IPS DF 19.7 (cell line): ENCODE measurements at regions not wholly inside any gene's neighbourhood (a gene's known extent, or its start where the extent isn't known, plus 50 kb on each side); places are given as distances from the start of the nearest gene placed in this dataset.

Experiments
- DNase-seq: peaks from one replicate; pipeline ENCODE4 v3.0.0-alpha.2; 2013; ENCODE audit warnings: low read depth, low spot score

DNA sequence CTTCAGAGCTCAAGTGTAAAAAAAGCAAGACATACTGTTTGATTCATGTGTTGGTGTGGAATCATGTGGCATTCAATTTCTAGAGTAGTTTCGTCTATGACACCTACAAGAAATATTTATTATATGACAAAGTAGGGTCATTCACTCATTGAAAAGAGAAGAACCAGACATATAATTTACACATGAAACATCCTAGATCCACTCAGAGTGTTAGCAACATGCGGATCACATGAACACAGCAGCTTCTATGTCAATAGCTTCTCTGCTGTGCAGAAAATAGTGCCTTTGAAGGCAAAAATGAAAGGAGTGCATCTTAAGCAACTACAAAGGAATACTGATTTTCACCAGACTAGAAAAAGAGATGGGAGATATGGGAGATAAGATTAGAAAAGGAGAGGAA lies 569.8 kb downstream of the RPS29 start:
- no peak for DNase-seq

DNA sequence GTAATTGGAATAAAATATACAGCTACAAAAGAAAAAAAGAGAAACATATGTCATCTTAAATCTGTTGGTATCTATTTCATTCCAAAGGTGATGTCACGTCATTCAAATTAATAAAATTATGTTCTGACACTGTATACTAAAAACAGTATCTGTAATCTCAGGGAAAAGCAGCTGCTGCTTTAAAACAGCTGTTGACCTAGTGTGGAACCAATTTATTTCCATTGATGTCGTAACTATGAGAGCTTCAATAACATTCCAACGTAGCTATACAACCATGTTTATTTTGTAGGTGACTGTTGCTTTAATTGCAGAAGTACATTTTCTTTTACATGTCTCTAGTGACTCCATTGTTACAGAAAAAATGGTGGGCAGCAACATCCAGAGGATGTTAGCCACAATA lies 571.7 kb downstream of the RPS29 start:
- no peak for DNase-seq

DNA sequence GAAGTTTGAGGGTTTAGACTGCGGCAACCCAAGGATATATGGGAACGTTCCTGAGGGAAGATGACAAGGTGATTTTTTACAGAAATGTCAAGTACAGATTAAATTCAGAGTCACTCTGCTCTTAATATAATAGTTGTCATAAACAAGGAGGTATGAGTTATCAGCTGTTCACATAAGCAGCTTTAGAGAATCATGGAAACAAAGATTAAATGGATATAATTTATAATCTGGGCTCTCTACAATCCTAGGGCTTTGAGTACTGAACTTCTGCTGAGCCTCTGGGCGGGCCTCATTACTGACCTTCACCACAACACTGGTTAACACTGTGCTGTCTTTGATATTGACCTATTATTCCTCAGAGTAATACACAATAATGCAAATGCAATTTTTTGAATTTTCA lies 577.8 kb downstream of the RPS29 start:
- no peak for DNase-seq

DNA sequence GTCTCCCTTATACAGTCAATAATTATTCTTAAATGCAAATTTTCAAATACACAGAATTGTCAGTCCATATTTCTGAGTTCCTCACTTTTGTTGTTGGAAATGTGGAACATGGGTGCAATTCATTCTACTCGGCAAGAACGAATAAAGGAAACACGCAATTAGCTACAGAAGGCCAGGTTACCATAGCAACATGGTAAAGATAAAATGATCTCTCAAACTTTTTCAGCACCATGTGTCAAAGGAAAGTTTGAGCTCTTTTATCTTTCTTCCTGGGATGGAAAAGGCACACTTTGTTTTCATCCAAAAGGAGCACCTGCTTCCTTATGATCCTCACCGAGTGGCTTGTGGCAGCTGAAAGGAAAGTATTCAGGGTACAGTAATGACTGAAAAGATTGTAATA lies 595.0 kb downstream of the RPS29 start:
- no peak for DNase-seq

DNA sequence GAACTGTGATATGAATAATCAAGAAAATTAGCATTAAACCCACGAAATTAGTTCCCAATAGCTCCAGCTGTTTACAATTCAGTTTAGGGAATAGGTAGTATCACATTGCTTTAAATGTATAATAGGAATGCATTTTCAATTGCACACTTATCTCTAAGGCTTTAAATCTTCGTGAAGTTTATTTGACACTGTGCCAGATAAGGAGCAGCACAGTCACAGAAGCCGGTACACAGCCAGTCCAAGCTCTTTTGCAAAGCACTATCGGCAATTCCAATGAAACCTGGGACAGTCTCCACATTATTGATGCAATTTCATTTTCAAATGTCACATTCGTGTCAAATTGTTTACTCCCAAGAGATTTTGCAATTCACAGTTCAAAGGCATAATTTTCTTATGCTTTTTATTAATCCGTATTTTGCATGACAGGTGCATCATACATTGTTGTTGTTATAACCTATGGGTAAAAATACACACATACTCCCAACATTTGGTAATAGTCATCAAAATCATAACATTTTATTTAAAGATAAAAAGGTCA lies 602.8 kb downstream of the RPS29 start:
- DNase-seq, result no peak

DNA sequence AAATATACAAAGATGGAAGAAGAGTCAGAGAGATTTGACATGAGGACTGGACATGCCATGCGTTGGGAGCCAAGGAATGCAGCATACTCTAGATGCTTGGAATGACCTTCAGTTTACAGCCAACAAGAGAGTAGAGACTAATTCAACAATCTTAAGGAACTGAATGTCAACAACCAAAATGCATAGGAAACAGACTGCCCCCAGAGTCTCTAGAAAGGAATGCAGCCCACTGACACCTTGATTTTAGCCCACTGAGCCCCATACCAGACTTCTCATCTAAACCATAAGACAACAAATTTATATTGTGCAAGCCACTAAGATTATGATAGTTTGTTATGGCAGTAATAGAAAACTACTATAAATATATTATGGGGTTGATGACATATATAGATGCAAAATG lies 611.2 kb downstream of the RPS29 start:
- DNase-seq, result no peak

DNA sequence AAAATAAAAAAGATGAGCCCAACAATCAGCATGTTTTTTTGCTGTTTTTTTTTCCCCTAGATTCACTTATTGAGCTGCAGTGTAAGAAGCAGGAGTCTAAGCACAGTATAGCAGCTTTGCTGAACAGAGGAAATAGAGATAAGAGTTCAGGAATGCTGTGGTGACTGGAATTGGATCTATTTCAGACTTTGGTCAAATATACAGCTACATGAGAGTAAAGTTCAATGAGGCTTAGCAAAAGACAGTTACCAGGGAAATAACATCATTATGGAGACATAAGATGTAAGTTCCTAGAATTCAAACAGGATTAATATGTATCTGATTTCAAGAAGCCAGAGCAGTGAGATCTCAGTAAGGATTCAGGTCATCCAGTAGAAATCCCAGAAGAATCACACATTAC lies 613.0 kb downstream of the RPS29 start:
- DNase-seq, result no peak

DNA sequence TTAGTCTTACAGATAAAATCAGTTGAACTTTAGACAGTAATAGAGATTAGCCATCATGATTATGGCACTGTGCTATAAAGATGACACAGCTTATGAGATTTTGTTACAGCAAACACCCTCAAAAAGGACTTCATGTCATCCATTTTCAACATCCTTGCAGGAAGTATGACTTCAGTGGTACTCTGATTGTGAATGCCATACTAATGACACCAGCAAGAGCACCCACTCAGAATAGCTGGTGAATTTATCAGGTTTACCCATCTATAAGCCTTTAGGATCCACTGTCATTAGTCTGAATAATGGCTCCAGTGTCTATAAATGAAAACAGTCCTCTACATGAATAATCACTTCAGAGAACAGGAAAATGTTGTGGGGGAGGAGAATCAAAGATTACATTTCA lies 615.2 kb downstream of the RPS29 start:
- DNase-seq, result no peak

DNA sequence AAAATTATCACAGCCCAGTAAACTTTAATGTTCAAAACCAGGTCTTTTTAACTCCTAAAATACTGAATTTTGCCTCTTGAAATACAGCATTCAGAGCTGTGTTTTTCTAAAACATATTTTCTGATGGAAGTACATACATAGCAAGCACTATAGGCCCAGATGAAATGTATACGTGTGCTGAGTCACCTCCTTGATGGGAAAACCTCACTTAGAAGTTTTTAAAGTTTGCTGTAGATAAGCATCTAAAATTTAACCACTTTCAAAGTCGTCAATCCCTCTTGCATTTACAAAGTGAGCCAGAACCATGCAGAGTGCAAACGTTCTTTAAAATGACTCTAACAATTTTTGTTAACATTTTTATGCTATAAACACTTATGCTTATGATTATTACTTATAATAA lies 618.8 kb downstream of the RPS29 start:
- no peak for DNase-seq

DNA sequence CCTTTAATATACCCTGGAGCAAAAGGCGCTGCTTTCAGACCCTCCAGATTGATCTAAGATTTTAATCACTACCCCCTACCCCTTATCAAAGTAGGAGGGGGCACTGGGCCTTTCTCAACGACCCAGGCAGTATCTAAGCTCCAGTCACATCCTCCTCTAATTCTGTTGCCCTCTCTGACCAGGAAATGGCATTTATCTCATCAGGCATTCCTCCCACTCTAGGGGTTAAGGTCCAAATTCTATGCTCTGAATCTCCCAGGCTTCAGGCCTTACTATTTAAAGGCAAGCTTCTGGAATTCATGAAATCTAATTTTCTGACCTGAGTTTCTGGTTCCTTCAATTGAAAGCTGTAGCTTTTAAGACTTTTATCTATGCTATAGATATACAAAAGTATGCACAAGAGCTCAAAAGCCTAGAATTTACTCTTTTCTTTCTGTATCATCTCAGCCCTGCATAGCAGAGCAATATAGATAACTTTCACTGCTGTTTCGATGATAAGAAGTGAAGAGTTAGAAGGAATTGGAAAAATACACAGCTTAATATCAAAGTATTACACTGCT lies 622.9 kb downstream of the RPS29 start:
- DNase-seq, result no peak

DNA sequence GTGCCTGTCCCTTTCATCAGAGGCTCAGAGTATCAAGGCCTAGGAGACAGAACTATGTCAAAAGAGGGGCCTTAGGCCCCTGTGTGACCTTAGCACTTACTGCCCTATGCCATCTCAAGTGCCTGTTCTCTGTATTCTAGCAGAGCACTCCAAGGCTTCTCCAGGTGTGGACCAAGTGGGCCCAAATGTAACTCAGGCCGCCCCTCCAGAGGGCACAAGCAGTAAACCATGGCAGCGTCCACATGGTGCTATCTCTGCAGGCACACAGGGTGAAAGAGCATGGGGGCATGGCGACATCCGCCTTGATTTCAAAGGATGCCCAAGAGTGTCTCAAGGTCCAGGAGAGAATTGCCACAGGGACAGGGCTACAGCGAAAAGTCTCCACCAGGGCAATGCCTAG lies 628.7 kb downstream of the RPS29 start:
- no peak for DNase-seq

DNA sequence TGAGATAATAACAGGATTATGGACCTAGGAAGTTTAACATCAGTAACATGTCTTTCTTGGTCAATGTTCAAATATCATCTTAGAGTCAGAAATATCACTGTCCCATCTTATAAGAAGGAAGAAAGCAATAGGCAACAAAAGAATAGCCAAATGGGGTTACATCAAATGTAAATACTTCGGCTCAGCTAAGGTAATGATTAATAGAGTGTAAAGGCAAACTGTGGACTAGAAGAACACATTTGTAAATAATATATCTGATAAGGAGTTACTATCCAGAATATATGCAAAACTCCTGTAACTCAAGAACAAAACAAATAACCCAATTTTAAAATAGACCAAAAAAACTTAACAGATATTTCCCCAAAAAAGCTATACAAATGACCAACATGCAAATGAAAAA lies 630.3 kb downstream of the RPS29 start:
- DNase-seq, result no peak

DNA sequence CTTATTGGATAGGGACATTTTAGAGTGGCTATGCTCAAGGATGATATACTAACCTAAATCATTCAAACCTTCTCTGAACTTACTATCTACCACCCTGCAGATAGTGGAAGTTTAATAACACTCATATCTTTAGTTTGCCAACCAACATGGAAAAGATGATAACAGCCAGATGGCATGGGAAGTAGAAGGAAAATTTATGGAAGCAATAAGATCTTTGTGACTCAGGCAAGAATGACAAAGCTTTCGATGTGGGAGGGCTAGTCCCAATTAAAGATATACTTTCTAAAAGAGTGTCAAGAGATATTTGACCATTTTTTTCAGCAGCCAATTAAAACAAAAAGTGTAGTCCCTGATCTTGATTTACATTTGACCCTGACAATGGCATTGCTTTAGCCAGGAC lies 631.7 kb downstream of the RPS29 start:
- no peak for DNase-seq

DNA sequence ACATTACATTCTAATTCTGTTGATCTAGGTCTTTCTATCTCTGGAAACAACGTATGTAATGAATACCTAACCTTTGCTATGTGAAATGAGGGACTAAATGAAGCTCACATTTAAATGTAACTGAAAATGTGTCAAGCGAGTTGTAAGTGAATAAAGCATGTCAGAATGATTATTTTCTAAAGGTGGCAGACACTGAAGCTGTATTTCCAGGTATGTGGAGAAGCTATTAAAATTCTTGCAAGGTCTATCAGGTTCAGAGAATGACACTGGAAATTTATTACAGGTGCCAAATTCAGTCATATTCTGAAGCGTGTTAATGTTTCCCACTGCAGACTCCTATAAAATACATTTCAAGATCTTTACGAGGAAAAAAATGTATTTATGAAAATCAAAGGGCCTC lies 641.4 kb downstream of the RPS29 start:
- DNase-seq, result no peak

DNA sequence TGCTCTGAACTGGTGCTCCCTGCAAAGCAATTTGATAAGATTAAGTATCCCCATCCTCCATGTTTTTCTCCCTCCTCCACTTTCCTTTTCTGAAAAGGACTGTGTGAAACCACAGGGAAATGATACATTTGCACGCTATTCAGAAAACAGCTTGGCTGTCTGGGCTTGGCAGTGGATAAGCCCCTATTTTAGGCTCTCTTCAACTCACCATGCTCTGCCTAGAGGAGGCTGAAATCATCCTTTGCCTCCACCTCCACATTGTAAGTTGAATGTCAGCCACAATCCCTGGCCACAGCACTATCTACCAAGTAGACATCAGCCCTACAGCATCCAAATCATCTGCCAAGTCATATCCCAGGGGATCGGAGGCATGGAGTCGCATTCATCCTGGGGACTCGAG lies 642.3 kb downstream of the RPS29 start:
- DNase-seq, result no peak

DNA sequence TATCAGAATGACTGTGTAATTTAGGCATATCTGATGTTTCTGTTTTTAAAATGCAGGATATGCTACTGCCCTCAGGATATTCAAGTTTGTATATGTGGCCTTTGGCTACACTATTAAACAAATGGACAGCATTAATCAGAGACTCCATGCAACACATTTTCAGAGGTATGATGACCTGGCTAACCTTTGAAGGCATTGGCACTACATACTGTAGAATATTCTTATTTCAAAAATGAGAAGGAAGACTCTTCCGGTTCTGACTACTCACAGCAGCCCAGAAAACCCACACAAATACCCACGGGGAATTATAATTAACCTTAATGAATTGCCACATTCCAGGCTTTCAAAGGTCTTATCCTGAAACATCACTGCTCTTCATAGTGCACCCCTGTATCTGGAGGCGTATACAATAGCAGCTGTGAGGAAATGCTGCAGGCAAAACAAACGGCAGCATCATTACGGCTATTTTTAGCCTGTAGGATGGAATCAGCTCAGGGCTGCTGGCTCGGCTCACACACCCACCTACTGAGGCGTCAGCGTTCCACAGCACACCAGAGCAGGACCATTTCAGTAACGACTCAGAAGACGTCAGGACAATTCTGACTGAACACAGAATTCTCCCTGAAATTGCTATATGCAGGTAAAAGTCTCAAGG lies 648.5 kb downstream of the RPS29 start:
- DNase-seq, result no peak

DNA sequence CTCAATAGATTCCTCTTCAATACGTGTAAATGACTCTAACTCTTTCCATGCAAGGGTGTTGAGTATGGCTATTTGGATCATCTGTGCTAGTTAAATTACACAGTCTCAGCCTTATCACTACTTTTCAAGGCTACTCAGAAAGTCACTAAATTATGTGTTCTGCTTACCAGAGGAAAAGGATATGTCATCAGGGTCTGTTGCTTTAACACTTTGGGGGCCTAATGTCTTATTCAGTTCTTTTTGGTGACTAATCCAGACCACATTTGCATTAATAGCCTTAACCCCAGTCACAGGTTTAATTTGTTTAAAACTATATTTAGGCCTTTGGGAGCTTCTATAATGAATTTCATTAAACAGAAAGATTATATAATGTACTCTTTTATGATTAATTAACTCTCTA lies 649.3 kb downstream of the RPS29 start:
- no peak for DNase-seq

DNA sequence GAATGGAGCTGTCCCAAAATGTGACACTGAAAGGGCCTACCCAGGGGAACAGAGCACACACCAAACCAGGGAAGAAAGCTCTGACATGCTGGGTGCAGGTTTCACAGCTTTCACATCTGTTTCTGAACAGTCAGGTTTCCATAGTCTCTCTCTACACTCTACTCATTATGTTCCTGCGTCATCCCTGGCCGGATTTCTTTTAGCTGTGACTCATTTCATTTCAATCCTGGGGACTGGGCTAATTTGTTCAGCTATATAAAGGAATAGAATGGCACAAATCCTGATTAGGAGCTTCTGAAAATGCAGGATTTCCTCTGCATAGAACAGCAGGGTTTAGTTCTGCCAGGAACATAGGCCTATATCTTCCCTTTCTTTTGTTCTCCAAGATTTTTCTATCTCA lies 649.8 kb downstream of the RPS29 start:
- no peak for DNase-seq

DNA sequence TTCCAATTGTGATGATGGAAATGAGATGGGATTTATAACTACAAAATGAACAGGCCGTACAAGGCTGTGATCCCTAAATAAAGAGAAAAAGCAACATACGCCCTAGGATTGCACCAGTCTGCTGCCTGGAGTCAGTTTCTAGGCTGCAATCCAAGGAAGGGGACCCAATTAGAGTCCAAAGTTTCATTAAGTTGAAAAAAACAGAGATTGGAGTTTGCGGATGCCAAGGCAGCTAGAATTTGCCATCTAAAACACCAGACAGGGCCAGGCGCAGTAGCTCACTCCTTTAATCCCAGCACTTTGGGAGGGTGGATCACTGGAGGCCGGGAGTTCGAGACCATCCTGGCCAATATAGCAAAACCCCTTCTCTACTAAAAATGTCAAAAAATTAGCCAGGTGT lies 661.0 kb downstream of the RPS29 start:
- no peak for DNase-seq

DNA sequence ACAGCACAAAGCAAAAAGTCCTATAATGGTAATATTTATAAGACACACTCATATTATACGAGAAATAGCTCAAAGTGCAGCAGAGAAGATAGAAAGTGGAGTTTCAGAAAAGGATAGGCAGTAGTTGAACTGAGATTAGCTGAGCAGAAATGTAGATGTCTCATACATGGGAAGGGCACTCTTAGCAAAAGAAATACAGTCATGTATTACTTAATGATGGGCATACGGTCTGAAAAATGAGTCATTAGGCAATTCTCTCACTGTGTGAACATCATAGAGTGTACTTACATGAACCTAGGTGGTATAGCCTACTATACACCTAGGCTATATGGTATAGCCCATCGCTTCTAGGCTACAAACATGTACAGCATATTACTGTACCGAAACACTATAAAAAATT lies 671.3 kb downstream of the RPS29 start:
- no peak for DNase-seq

DNA sequence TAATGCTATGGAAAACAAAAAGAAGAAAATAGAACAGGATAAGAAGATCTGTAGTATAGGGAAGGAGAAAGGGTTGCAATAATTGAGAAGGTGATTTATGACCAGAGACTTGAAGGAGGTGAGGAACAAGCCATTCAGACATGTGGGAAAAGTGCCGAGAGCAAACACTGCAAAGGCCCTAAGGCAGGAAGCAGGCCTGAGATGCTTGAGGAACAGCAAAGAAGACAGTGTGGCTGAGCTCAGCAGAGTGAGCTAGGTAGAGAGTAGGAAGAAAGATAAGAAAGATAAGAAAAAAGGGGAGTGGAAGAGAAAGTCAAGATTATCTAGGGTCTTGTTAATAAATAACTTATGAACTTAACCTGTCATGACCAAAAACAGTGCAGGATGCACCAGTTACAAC lies 671.8 kb downstream of the RPS29 start:
- no peak for DNase-seq

DNA sequence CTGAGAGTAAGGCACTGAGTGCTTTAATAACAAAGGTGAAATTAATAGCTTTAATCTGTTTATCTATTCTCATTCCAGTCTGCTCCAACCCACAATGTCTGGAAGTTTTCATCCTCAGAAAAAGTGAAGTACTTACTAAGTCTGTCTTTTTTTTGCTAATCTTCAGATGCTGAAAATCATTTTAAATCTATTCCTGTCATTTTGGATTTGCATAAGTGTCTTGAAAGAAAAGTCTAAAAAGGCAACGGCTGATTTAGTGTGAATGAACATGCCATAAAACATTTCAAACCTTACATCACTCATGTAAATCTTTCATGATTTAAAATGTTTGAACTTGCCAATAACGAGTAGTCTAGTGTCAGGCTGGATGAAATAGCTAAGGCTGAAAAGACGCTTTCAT lies 685.6 kb downstream of the RPS29 start:
- DNase-seq, result no peak

DNA sequence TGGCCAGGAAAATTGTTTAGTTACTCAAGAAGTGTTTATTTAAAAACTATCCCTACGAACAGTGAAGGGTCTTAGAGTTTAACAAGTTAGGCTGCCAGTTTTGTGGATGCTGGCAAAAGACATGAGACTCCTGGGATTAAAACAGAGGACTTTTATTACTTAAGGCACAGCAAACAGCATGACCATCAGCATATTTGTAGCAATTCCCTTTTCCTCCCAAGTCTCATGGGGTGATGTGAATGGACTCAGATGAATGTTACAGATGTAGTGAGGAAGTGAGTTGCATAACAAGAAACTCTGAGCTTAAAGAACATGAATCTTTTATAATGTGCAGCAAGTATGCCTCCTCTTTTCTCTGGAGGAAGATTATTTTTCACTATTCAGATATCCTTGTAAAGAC lies 695.8 kb downstream of the RPS29 start:
- no peak for DNase-seq

DNA sequence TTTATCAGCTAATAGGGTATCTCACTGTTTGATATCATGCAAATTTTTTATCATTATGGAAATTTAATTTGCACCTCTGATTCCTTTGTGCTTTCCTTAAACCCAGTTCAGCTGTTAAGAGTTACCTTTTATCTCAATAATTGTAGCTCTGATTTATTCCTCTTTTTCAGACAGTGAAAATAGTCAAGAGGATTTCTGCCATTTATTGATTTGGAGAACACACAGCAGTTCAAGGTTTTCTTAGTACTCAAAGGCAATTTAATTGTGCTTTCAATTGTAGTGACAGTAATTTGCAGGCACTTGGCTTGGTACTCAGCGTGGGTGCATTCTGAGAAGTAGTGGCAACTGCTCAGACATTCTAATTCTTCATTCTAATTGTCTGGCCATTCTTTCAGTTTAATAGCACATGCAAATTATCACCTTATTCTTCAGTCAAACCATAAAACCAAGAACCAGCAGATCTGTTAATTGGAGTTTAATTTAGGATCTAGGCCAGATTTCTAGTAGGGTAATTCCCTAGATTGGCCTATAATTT lies 709.3 kb downstream of the RPS29 start:
- DNase-seq, result no peak
